Adrenal gland (tissue), 9 donors: ENCODE measurements at regions not wholly inside any gene's neighbourhood (a gene's known extent, or its start where the extent isn't known, plus 50 kb on each side); places are given as distances from the start of the nearest gene placed in this dataset.
"Not testable (repeated sequence)": the region's sequence is repeated elsewhere in the genome, so short reads cannot be mapped to it uniquely, and the experiment has no call there.

Experiments
- DNase-seq, 7 donors: peaks; one replicate each; pipeline ENCODE4 v3.0.0-alpha.2; 2019 to 2020
- H3K27ac ChIP-seq, 5 donors: fragments of 200-600 bp; sonication (generic) in 4 of 5; 1 replicate in 3 of 5; 2 replicates in 2 of 5; pipeline versions ENCODE4 v1.5.1 to v1.8.0; 2016 to 2020; ENCODE audit warnings: mild to moderate bottlenecking in 1 of 5
- H3K27me3 ChIP-seq: fragments of 200-600 bp; 2 replicates; pipeline ENCODE4 v1.8.0; 2021
- H3K36me3 ChIP-seq, 2 donors: fragments of 200-600 bp; replicated peaks in 1 of 2; 1 replicate in 1 of 2; 2 replicates in 1 of 2; pipeline versions ENCODE4 v1.5.1 to v1.8.0; 2018 to 2022
- H3K4me1 ChIP-seq, 2 donors: fragments of 200-600 bp; replicated peaks in 1 of 2; 1 replicate in 1 of 2; 2 replicates in 1 of 2; pipeline versions ENCODE4 v1.5.1 to v1.8.0; 2018 to 2021
- H3K4me3 ChIP-seq, 4 donors: fragments of 200-600 bp; sonication (generic) in 3 of 4; one replicate each; pipeline ENCODE4 v1.5.1; 2016 to 2018
- H3K9me3 ChIP-seq, 3 donors: fragments of 200-600 bp; sonication (generic) in 1 of 3; replicated peaks in 1 of 3; 1 replicate in 2 of 3; 2 replicates in 1 of 3; pipeline versions ENCODE4 v1.5.1 to v1.8.0; 2016 to 2021
- POLR2A ChIP-seq, 2 donors: fragments of 450-650 bp; IDR thresholded peaks; one replicate each; pipeline ENCODE4 v1.6.1; 2017; ENCODE audit warnings: antibody characterized with exemption in 2 of 2, mild to moderate bottlenecking in 2 of 2, moderate library complexity in 1 of 2
- WGBS, 4 donors: extraction: QIAGEN DNeasy Blood & Tissue Kit in 2 of 4; methylation state at CpG; one replicate each; pipeline versions ENCODE4 v1.1.5 to v1.1.7; 2013 to 2017; 5-methylcytosine and 5-hydroxymethylcytosine counted together
- intact Hi-C, 2 donors: fragments of 100-400 bp; cut with DNase I; formaldehyde crosslinking; loops; one replicate each; pipeline versions ENCODE4 v1.14.1 to v1.15.0; 2022 to 2023
- TF ChIP-seq, protein P1 (sequence below), 6 experiments: fragments of 450-650 bp in 4 of 6; fragments of 200-600 bp in 2 of 6; sonication (generic) in 1 of 6; IDR thresholded peaks; 1 replicate in 5 of 6; 2 replicates in 1 of 6; pipeline versions ENCODE4 v1.5.1 to v1.8.0; 2016 to 2021; ENCODE audit warnings: antibody characterized with exemption in 6 of 6, mild to moderate bottlenecking in 2 of 6, moderate library complexity in 1 of 6
- donor health status: healthy with polysubstance abuse.
- donor health status: Bipolar disorder and iron deficiency.
- donor health status: DM: yes; HTN: yes; CAD: no.
- donor health status: DM: no; HTN: no; CAD: no.
- donor health status: DM: no; HTN: no; CAD: no.

- H3K27me3 ChIP-seq: no peaks in the 10 kb centered on the region
- DNase-seq: no peak
- intact Hi-C loops: no loop called here
- no peaks in the 10 kb centered on the region for H3K4me1 ChIP-seq
- 82 to 88% (median 82%) methylated on average over 7 of the region's 7 CpGs for WGBS, 4 donors
- H3K27ac ChIP-seq: no peak overlapping the region
- TF ChIP-seq POLR2A (IDR thresholded peaks at IDR 0.05): no peak
- TF ChIP-seq, protein P1, sequence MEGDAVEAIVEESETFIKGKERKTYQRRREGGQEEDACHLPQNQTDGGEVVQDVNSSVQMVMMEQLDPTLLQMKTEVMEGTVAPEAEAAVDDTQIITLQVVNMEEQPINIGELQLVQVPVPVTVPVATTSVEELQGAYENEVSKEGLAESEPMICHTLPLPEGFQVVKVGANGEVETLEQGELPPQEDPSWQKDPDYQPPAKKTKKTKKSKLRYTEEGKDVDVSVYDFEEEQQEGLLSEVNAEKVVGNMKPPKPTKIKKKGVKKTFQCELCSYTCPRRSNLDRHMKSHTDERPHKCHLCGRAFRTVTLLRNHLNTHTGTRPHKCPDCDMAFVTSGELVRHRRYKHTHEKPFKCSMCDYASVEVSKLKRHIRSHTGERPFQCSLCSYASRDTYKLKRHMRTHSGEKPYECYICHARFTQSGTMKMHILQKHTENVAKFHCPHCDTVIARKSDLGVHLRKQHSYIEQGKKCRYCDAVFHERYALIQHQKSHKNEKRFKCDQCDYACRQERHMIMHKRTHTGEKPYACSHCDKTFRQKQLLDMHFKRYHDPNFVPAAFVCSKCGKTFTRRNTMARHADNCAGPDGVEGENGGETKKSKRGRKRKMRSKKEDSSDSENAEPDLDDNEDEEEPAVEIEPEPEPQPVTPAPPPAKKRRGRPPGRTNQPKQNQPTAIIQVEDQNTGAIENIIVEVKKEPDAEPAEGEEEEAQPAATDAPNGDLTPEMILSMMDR (IDR thresholded peaks at IDR 0.05): no peak
- no peak overlapping the region for H3K4me3 ChIP-seq
- no peaks in the 10 kb centered on the region for H3K9me3 ChIP-seq
- H3K36me3 ChIP-seq: no peaks in the 10 kb centered on the region
Observed at GRCh38 chr4:188660796-188661195, 521.6 kb downstream of the TRIML1 start.

- TF ChIP-seq, protein P1 (IDR thresholded peaks at IDR 0.05): no peak
- no peak for TF ChIP-seq POLR2A (IDR thresholded peaks at IDR 0.05)
- Histone ChIP-seq H3K9me3 (no peaks in the 10 kb centered on the region), H3K27me3 (no peaks in the 10 kb centered on the region), H3K36me3 (no peaks in the 10 kb centered on the region), H3K4me1 (no peaks in the 10 kb centered on the region), H3K27ac (no peak overlapping the region), H3K4me3 (no peak overlapping the region)
- no peak for DNase-seq
- 65 to 85% (median 73%) methylated on average over 2 of the region's 2 CpGs for WGBS, 4 donors
- intact Hi-C loops: no loop called here
Observed at GRCh38 chr4:188661502-188661901, 522.3 kb downstream of the TRIML1 start.

DNA sequence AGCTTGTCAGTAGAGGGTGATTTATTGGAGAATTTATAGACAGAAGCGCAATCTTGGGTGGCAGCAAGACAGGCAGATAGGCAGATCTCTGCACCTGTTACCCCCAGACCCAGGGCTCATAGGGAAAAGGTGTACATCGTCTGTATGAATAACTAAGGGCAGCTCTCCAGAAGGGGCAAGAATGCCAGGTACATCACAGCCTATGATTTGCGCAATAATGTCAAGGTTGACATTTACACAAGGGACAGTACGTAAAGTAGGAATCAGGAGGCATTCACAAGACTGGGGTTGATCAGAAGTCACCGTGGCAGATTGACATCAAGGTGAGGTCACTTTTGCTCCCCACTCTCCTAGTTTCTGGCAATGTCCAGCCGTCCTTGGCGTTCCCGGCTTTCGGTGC lies 524.1 kb downstream of the TRIML1 start:
- TF ChIP-seq, protein P1 (IDR thresholded peaks at IDR 0.05): no peak
- no peak for TF ChIP-seq POLR2A (IDR thresholded peaks at IDR 0.05)
- H3K36me3 ChIP-seq: no peaks in the 10 kb centered on the region
- intact Hi-C loops: no loop called here
- H3K4me3 ChIP-seq: no peak overlapping the region
- no peak for DNase-seq
- H3K27me3 ChIP-seq: no peaks in the 10 kb centered on the region
- no peaks in the 10 kb centered on the region for H3K9me3 ChIP-seq
- H3K4me1 ChIP-seq: no peaks in the 10 kb centered on the region
- WGBS, 4 donors: 77 to 93% (median 81%) methylated on average over 9 of the region's 9 CpGs
- H3K27ac ChIP-seq: no peak overlapping the region

DNA sequence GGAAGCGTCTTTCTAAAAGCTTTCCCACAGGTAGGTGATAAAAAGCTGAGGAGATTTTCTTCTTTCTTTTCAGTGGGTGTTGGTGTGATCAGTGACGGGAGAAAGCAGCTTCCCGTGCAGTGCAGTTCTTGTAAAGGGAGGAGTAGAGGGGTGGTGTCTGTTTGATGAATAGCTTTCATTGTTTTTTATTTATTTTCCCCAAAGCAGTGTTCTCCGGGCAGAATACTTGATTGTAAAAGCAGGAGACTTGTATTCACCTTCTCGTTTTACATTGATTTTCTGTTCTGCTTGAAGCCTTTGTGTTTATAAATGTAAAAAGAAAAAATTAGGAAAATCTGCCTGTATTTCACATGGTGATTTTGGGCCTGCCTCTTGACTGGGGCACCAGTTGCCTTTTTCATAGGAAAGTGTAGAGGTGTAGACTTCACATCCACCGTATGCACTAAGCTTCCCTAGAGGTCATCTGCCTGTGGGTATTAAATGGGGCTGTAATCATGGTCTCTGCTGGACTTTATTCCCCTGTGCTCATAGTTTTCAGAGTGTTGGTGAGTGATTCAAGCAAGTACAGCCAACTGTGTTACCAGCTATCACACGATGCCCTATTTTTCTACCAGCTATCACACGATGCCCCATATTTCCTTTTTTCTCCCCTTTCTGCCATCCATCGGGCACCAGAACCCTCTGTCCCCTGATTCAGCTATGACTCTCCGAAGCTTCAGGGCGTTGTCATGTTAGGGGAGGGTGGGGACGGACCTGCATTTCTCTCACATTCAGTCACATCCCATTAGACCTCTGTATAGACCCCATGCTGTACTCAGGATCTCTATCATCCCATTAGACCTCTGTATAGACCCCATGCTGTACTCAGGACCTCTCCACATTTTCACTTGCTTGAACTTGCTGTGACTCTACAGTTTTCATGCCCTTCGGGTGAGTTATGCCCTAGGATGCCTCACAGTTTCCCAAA lies 526.5 kb downstream of the TRIML1 start:
- Histone ChIP-seq H3K27me3 (no peaks in the 10 kb centered on the region), H3K4me1 (no peaks in the 10 kb centered on the region), H3K9me3 (no peaks in the 10 kb centered on the region), H3K36me3 (no peaks in the 10 kb centered on the region), H3K4me3 (no peak overlapping the region), H3K27ac (no peak overlapping the region)
- DNase-seq: no peak
- TF ChIP-seq POLR2A (IDR thresholded peaks at IDR 0.05): no peak
- TF ChIP-seq, protein P1 (IDR thresholded peaks at IDR 0.05): no peak
- WGBS, 4 donors: 56 to 63% (median 58%) methylated on average over 13 of the region's 13 CpGs
- intact Hi-C loops: no loop called here

GRCh38 chr4:188678691-188679090 lies 539.5 kb downstream of the TRIML1 start:
- WGBS, 4 donors: 90 to 97% (median 94%) methylated on average over 3 of the region's 3 CpGs
- H3K27me3 ChIP-seq, H3K9me3 ChIP-seq, H3K27ac ChIP-seq, H3K4me3 ChIP-seq, intact Hi-C loops, DNase-seq, H3K4me1 ChIP-seq, H3K36me3 ChIP-seq: not testable (repeated sequence)
